Endothelial cell of umbilical vein (primary cell): ENCODE measurements at regions not wholly inside any gene's neighbourhood (a gene's known extent, or its start where the extent isn't known, plus 50 kb on each side); places are given as distances from the start of the nearest gene placed in this dataset.

ENCODE experiments used
- BruUV-seq: library from RNA; stranded (reverse); fragments of 400-500 nt; replicated peaks from 2 replicates; lab custom pipeline; 2021; lab: Mats Ljungman, UMichigan
- CTCF ChIA-PET: fragments of 300-600, 350-600 bp; sonication (Branson Sonifier 250); formaldehyde crosslinking; loops from one replicate; lab custom pipeline; 2021; ENCODE audit warnings: antibody characterized with exemption, inconsistent platforms; lab: Charles Lee
- POLR2A ChIA-PET: fragments of 300-600, 350-600 bp; sonication (Branson Sonifier 250); formaldehyde crosslinking; loops from one replicate; lab custom pipeline; 2021; ENCODE audit warnings: antibody characterized with exemption, inconsistent platforms; lab: Charles Lee
- DNase-seq: peaks from one replicate; pipeline ENCODE4 v3.0.0-alpha.2; 2011; ENCODE audit warnings: low read depth, low spot score
- FAIRE-seq: peaks from 2 replicates; lab custom pipeline; 2011; peaks lifted over from hg19 to GRCh38; lab: Jason Lieb, UNC
- H2AFZ ChIP-seq: 2 replicates; pipeline ENCODE4 v1.6.0; 2012; ENCODE audit warnings: low read depth, low read length, control low read depth, inconsistent platforms
- H3K27ac ChIP-seq: 2 replicates; pipeline ENCODE4 v1.5.1; 2011; ENCODE audit warnings: low read depth, mild to moderate bottlenecking, control low read depth, low read length, moderate library complexity; ENCODE audit not compliant: insufficient read depth
- H3K27me3 ChIP-seq, 2 experiments: 2 replicates each; pipeline versions ENCODE4 v1.6.0 to v1.6.1; 2011; ENCODE audit warnings: low read length in 2 of 2, mixed read lengths in 1 of 2; ENCODE audit not compliant: control insufficient read depth in 2 of 2, insufficient read depth in 2 of 2
- H3K36me3 ChIP-seq, 2 experiments: 2 replicates in 1 of 2; 3 replicates in 1 of 2; pipeline ENCODE4 v1.5.1; 2011; ENCODE audit warnings: low read length in 2 of 2, mild to moderate bottlenecking in 1 of 2, moderate library complexity in 1 of 2; ENCODE audit not compliant: control insufficient read depth in 2 of 2, insufficient read depth in 2 of 2; ENCODE audit errors: extremely low read depth in 1 of 2
- H3K4me1 ChIP-seq: 3 replicates; pipeline ENCODE4 v1.5.1; 2011; ENCODE audit warnings: mild to moderate bottlenecking, low read length; ENCODE audit not compliant: control insufficient read depth, insufficient read depth; ENCODE audit errors: extremely low read depth
- H3K4me2 ChIP-seq: 2 replicates; pipeline ENCODE4 v1.6.1; 2011; ENCODE audit warnings: low read length, control low read depth, mixed read lengths; ENCODE audit not compliant: insufficient read depth
- H3K4me3 ChIP-seq, 3 experiments: fragments of 200-600 bp in 1 of 3; sonication (generic), shearing (Covaris generic) in 1 of 3; replicated peaks in 1 of 3; 2 replicates each; pipeline ENCODE4 v1.5.1; 2011 to 2016; ENCODE audit warnings: control low read depth in 3 of 3, low read length in 3 of 3, mild to moderate bottlenecking in 2 of 3, inconsistent platforms in 1 of 3, low read depth in 1 of 3, moderate library complexity in 1 of 3; ENCODE audit not compliant: insufficient read depth in 1 of 3
- H3K79me2 ChIP-seq: 2 replicates; pipeline ENCODE4 v1.6.0; 2012; ENCODE audit warnings: low read length, inconsistent platforms; ENCODE audit not compliant: control insufficient read depth, insufficient read depth
- H3K9ac ChIP-seq: replicated peaks from 2 replicates; pipeline ENCODE3; 2011; ENCODE audit warnings: low read length, control low read depth; ENCODE audit not compliant: insufficient read depth; ENCODE audit errors: extremely low read depth
- H3K9me1 ChIP-seq: replicated peaks from 3 replicates; pipeline ENCODE4 v1.6.0; 2011; ENCODE audit warnings: mild to moderate bottlenecking, low read length; ENCODE audit not compliant: control insufficient read depth, insufficient read depth; ENCODE audit errors: extremely low read depth
- H3K9me3 ChIP-seq: replicated peaks from 2 replicates; pipeline ENCODE4 v1.5.1; 2012; ENCODE audit warnings: low read length, inconsistent platforms; ENCODE audit not compliant: control insufficient read depth, insufficient read depth
- H4K20me1 ChIP-seq: replicated peaks from 2 replicates; pipeline ENCODE3; 2011; ENCODE audit warnings: mild to moderate bottlenecking, low read length; ENCODE audit not compliant: control insufficient read depth, insufficient read depth; ENCODE audit errors: extremely low read depth
- FOS ChIP-seq: IDR thresholded peaks from 2 replicates; pipeline ENCODE4 v1.6.1; 2011; ENCODE audit warnings: mild to moderate bottlenecking, low read length, moderate library complexity, borderline replicate concordance; ENCODE audit not compliant: insufficient read depth
- GATA2 ChIP-seq: IDR thresholded peaks from 2 replicates; pipeline ENCODE4 v1.7.0; 2011; ENCODE audit warnings: low read depth, mild to moderate bottlenecking, moderate library complexity, mixed read lengths, low read length; ENCODE audit not compliant: insufficient read length, insufficient read depth
- JUN ChIP-seq: IDR thresholded peaks from 2 replicates; pipeline ENCODE4 v1.6.1; 2011; ENCODE audit warnings: borderline replicate concordance, low read depth; ENCODE audit not compliant: insufficient read length, insufficient read depth
- dilution Hi-C: fragments of 300-500 bp; cut with MboI; formaldehyde crosslinking; loops from one replicate; pipeline ENCODE4 v1.15.0; 2019; ENCODE audit warnings: low sequenced_read_pairs; ENCODE audit not compliant: extremely low pct_ligation_motif_present
- intact Hi-C: fragments of 100-400 bp; cut with micrococcal nuclease; formaldehyde crosslinking; loops from one replicate; pipeline ENCODE4 v1.10.0; 2022

DNA sequence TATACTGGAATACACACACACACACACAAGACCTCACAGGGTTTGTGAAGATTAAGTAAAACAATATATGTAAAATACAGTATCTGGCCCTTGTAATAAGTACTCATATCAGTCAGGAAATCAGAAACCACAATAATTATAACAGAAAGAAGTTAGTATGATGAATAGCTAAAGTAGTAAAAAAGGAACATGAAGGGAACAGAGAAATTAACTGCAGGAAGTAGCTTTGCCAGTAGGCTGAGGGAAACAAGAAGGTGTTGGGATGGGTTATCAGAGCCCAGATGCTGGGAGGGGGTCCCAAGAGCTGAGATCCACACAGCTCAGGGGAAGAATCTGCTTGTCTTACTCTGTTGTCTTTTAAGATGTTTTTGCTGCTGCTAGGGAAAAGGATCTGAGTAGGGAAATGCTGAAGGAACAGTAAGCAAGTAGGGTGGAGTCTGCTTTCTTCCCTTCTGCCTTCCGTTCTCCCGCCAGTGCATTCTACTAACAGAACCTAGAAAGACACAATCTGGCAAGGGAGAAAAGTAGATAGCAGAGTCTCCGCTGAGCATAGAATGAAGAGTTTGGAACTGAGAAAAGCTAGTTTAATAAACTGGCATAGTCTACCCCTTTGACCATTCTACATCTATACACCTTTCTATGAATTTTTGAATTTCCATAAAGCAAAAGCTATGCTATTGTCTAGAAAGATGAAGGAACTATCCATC, 55.3 kb upstream of the ALDH1A1 start:
- H3K27ac ChIP-seq: peak overlapping the region; percentile 35
- FAIRE-seq (peak; percentile 57), DNase-seq (peak; percentile 42)
- intact Hi-C loops (loop anchor here (1.0 kb wide), 1 partner anchor 11 kb away; no protein-coding TSS in a partner anchor), dilution Hi-C loops (no loop called here)
- H3K9me3 ChIP-seq: no peaks in the 10 kb centered on the region
- TF ChIP-seq FOS (no peak), GATA2 (peak; percentile 33)
- H3K9ac ChIP-seq: no peak overlapping the region
- H2AFZ ChIP-seq: peak overlapping the region; percentile 82
- no TSS peak for BruUV-seq
- CTCF ChIA-PET: interaction anchor here (0.7 to 2.9 kb wide), 6 partner anchors 10 to 151 kb away, joined by 3 to 23 read pairs (median 4); no protein-coding TSS in a partner anchor
- no peaks in the 10 kb centered on the region for H4K20me1 ChIP-seq
- H3K9me1 ChIP-seq: no peaks in the 10 kb centered on the region
- POLR2A ChIA-PET: no interaction called here
- no peaks in the 10 kb centered on the region for H3K27me3 ChIP-seq
- peaks cover 27% of the 10 kb centered on the region for H3K4me1 ChIP-seq
- H3K79me2 ChIP-seq: no peaks in the 10 kb centered on the region
- no peaks in the 10 kb centered on the region for H3K36me3 ChIP-seq
- no peak overlapping the region for H3K4me3 ChIP-seq
- peak overlapping the region; percentile 31 for H3K4me2 ChIP-seq

- Histone ChIP-seq H4K20me1 (no peaks in the 10 kb centered on the region), H3K36me3 (no peaks in the 10 kb centered on the region), H3K27ac (peak overlapping the region; percentile 54), H3K79me2 (no peaks in the 10 kb centered on the region), H3K4me1 (peaks cover 25% of the 10 kb centered on the region), H2AFZ (peak overlapping the region; percentile 75), H3K9me1 (no peaks in the 10 kb centered on the region), H3K27me3 (no peaks in the 10 kb centered on the region), H3K9me3 (no peaks in the 10 kb centered on the region), H3K9ac (peak overlapping the region; percentile 30), H3K4me2 (peak overlapping the region; percentile 80), H3K4me3 (no peak overlapping the region)
- ChIA-PET POLR2A (no interaction called here), CTCF (interaction anchor here (1.2 to 1.9 kb wide), 2 partner anchors 9 to 15 kb away, joined by 4 read pairs; no protein-coding TSS in a partner anchor)
- peak; percentile 8 for TF ChIP-seq FOS
- no peak for TF ChIP-seq JUN
- BruUV-seq: no TSS peak
- dilution Hi-C loops: no loop called here
- DNase-seq: peak; percentile 50
- intact Hi-C loops: loop anchor here (1.0 kb wide), 1 partner anchor 10 kb away; no protein-coding TSS in a partner anchor
- peak; percentile 67 for FAIRE-seq
Observed at GRCh38 chr9:73006986-73007385, 54.1 kb upstream of the ALDH1A1 start.
